Keratinocyte (primary cell): ENCODE measurements at regions not wholly inside any gene's neighbourhood (a gene's known extent, or its start where the extent isn't known, plus 50 kb on each side); places are given as distances from the start of the nearest gene placed in this dataset.

Experiments
- CTCF ChIP-seq, 3 experiments: IDR thresholded peaks in 1 of 3; conservative IDR thresholded peaks in 1 of 3; optimal IDR thresholded peaks in 1 of 3; 2 replicates in 2 of 3; 3 replicates in 1 of 3; pipeline versions ENCODE3 to v1.5.1; 2011; ENCODE audit warnings: low read length in 3 of 3, mild to moderate bottlenecking in 3 of 3, moderate library complexity in 2 of 3, control low read depth in 1 of 3, inconsistent platforms in 1 of 3; ENCODE audit not compliant: insufficient read depth in 2 of 3; ENCODE audit errors: extremely low read depth in 1 of 3
- EZH2 ChIP-seq: IDR thresholded peaks from one replicate; pipeline ENCODE4 v1.6.1; 2012; ENCODE audit warnings: inconsistent platforms, mild to moderate bottlenecking, low read length, moderate library complexity

DNA sequence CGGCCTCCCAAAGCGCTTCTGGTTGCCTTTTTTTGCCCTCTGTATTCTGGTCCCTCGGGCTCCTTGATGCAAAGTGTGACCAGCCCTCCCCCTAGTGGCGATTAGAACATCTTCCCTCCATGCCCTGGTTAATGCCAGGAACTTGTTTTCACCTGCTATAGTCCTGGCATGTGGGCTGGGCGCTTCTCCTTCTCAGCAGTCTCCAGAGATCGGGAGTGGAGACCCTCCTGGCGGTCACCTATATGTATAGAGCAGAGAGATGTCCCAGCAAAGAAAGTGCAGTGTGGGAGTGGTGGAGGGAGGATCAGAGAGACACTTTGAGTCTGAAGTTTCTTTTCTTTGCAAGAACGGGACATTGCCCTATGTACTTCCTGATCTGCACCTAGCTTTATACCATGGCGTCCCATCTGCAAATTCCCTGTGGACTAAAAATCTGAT is 264.1 kb downstream of the OTUD1 start:
- TF ChIP-seq CTCF (optimal IDR thresholded peaks at IDR 0.05 in 1 of 3, IDR thresholded peaks at IDR 0.05 in 1 of 3, conservative IDR thresholded peaks at IDR 0.05 in 1 of 3; ENCODE audit: extremely low read depth in 1 of 3, insufficient read depth in 2 of 3, low read length in 3 of 3) (peak; percentile 76 to 84 (median 82)), EZH2 (no peak)
